DOHH2 (cell line): ENCODE measurements at regions not wholly inside any gene's neighbourhood (a gene's known extent, or its start where the extent isn't known, plus 50 kb on each side); places are given as distances from the start of the nearest gene placed in this dataset.

ENCODE experiments used
- H3F3A ChIP-seq: fragments of 200-600 bp; sonication (generic), shearing (Covaris generic); 2 replicates; pipeline ENCODE4 v1.6.0; 2016; ENCODE audit warnings: antibody characterized with exemption, mild to moderate bottlenecking; ENCODE audit not compliant: control insufficient read depth, insufficient read depth
- H3K27ac ChIP-seq: fragments of 200-600 bp; sonication (generic); 2 replicates; pipeline ENCODE4 v1.5.1; 2014; ENCODE audit warnings: low read depth, mild to moderate bottlenecking, low read length, moderate library complexity
- H3K27me3 ChIP-seq: fragments of 200-600 bp; sonication (generic); 2 replicates; pipeline ENCODE4 v1.6.1; 2014; ENCODE audit warnings: mild to moderate bottlenecking, low read length, mixed read lengths; ENCODE audit not compliant: control insufficient read depth
- H3K36me3 ChIP-seq: fragments of 200-600 bp; sonication (generic); 2 replicates; pipeline ENCODE4 v1.6.1; 2014; ENCODE audit warnings: mild to moderate bottlenecking, low read length, moderate library complexity, mixed read lengths; ENCODE audit not compliant: control insufficient read depth
- H3K4me1 ChIP-seq: fragments of 200-600 bp; sonication (generic); 2 replicates; pipeline ENCODE4 v1.6.1; 2014; ENCODE audit warnings: mild to moderate bottlenecking, low read length, mixed read lengths; ENCODE audit not compliant: control insufficient read depth
- H3K4me2 ChIP-seq: fragments of 200-600 bp; sonication (generic); 2 replicates; pipeline ENCODE4 v1.6.0; 2014; ENCODE audit warnings: mild to moderate bottlenecking, low read length, moderate library complexity
- H3K4me3 ChIP-seq: fragments of 200-600 bp; sonication (generic); 2 replicates; pipeline ENCODE4 v1.5.1; 2014; ENCODE audit warnings: mild to moderate bottlenecking, low read length, mixed read lengths
- H3K79me2 ChIP-seq: fragments of 200-600 bp; sonication (generic); 2 replicates; pipeline ENCODE4 v1.6.1; 2014; ENCODE audit warnings: mild to moderate bottlenecking, low read length, mixed read lengths; ENCODE audit not compliant: control insufficient read depth
- H3K9me2 ChIP-seq: fragments of 200-600 bp; sonication (generic); replicated peaks from 2 replicates; pipeline ENCODE4 v1.6.1; 2014; ENCODE audit warnings: mild to moderate bottlenecking, low read length, mixed read lengths; ENCODE audit not compliant: control insufficient read depth
- H3K9me3 ChIP-seq: fragments of 200-600 bp; sonication (generic); 2 replicates; pipeline ENCODE4 v1.6.1; 2014; ENCODE audit warnings: antibody characterized with exemption, low read length, mixed read lengths; ENCODE audit not compliant: control insufficient read depth, insufficient read depth
- H4K20me1 ChIP-seq: fragments of 200-600 bp; sonication (generic); 2 replicates; pipeline ENCODE4 v1.6.0; 2014; ENCODE audit warnings: low read depth, mild to moderate bottlenecking, antibody characterized with exemption, low read length, moderate library complexity; ENCODE audit not compliant: control insufficient read depth, insufficient read depth
- CTCF ChIP-seq: fragments of 200-600 bp; sonication (generic); IDR thresholded peaks from one replicate; pipeline ENCODE4 v1.5.1; 2014; ENCODE audit warnings: antibody characterized with exemption, mild to moderate bottlenecking, low read depth, low read length; ENCODE audit not compliant: poor library complexity, severe bottlenecking
- EZH2phosphoT487 ChIP-seq: fragments of 200-600 bp; sonication (generic); IDR thresholded peaks from 2 replicates; pipeline ENCODE4 v1.6.1; 2017; ENCODE audit warnings: borderline replicate concordance, mild to moderate bottlenecking, antibody characterized with exemption, low read length, moderate library complexity, mixed read lengths

- Histone ChIP-seq H3K36me3 (no peaks in the 10 kb centered on the region), H3K4me1 (no peaks in the 10 kb centered on the region), H3K4me2 (no peak overlapping the region), H3K27me3 (0 out of 2 replicates have a peak, but pooled peaks cover 3% of the 10 kb centered on the region), H3K4me3 (no peak overlapping the region), H4K20me1 (no peaks in the 10 kb centered on the region), H3K9me2 (no peaks in the 10 kb centered on the region), H3K79me2 (no peaks in the 10 kb centered on the region), H3K9me3 (no peaks in the 10 kb centered on the region), H3F3A (no peaks in the 10 kb centered on the region), H3K27ac (no peak overlapping the region)
- TF ChIP-seq EZH2phosphoT487 (no peak), CTCF (no peak)
Measured at GRCh38 chr3:10688548-10689172, 127.4 kb upstream of the SLC6A11 start.

- Histone ChIP-seq H4K20me1 (no peaks in the 10 kb centered on the region), H3K79me2 (no peaks in the 10 kb centered on the region), H3K27me3 (0 out of 2 replicates have a peak, but pooled peaks cover 3% of the 10 kb centered on the region), H3K9me3 (no peaks in the 10 kb centered on the region), H3K27ac (no peak overlapping the region), H3K9me2 (no peaks in the 10 kb centered on the region), H3K4me1 (no peaks in the 10 kb centered on the region), H3F3A (no peaks in the 10 kb centered on the region), H3K4me3 (no peak overlapping the region), H3K4me2 (no peak overlapping the region), H3K36me3 (no peaks in the 10 kb centered on the region)
- TF ChIP-seq CTCF: no peak
- no peak for TF ChIP-seq EZH2phosphoT487
Measured at GRCh38 chr3:10692039-10692622, 123.9 kb upstream of the SLC6A11 start.

GRCh38 chr3:10693457-10693856 is 122.6 kb upstream of the SLC6A11 start:
- H4K20me1 ChIP-seq: no peaks in the 10 kb centered on the region
- no peak overlapping the region for H3K27ac ChIP-seq
- H3K27me3 ChIP-seq: 0 out of 2 replicates have a peak, but pooled peaks cover 3% of the 10 kb centered on the region
- no peaks in the 10 kb centered on the region for H3K79me2 ChIP-seq
- H3K4me1 ChIP-seq: no peaks in the 10 kb centered on the region
- no peaks in the 10 kb centered on the region for H3K9me3 ChIP-seq
- no peak overlapping the region for H3K4me3 ChIP-seq
- TF ChIP-seq CTCF (no peak), EZH2phosphoT487 (no peak)
- H3K4me2 ChIP-seq: no peak overlapping the region
- no peaks in the 10 kb centered on the region for H3K9me2 ChIP-seq
- no peaks in the 10 kb centered on the region for H3F3A ChIP-seq
- H3K36me3 ChIP-seq: no peaks in the 10 kb centered on the region
